Endothelial cell of umbilical vein (primary cell): ENCODE measurements at regions not wholly inside any gene's neighbourhood (a gene's known extent, or its start where the extent isn't known, plus 50 kb on each side); places are given as distances from the start of the nearest gene placed in this dataset.

ENCODE experiments used
- GATA2 ChIP-seq: IDR thresholded peaks from 2 replicates; pipeline ENCODE4 v1.7.0; 2011; ENCODE audit warnings: low read depth, mild to moderate bottlenecking, moderate library complexity, mixed read lengths, low read length; ENCODE audit not compliant: insufficient read length, insufficient read depth
- POLR2A ChIP-seq: IDR thresholded peaks from 2 replicates; pipeline ENCODE4 v1.6.1; 2012; ENCODE audit warnings: low read depth, mild to moderate bottlenecking, control low read depth, low read length
- TF ChIP-seq, protein P1 (sequence below), 2 donors: IDR thresholded peaks; 1 replicate in 1 of 2; 2 replicates in 1 of 2; pipeline ENCODE4 v1.5.1; 2011; ENCODE audit warnings: low read length in 2 of 2, mild to moderate bottlenecking in 2 of 2, moderate library complexity in 2 of 2, control low read depth in 1 of 2, inconsistent platforms in 1 of 2, low read depth in 1 of 2; ENCODE audit not compliant: insufficient read depth in 1 of 2; ENCODE audit errors: extremely low read depth in 1 of 2

DNA sequence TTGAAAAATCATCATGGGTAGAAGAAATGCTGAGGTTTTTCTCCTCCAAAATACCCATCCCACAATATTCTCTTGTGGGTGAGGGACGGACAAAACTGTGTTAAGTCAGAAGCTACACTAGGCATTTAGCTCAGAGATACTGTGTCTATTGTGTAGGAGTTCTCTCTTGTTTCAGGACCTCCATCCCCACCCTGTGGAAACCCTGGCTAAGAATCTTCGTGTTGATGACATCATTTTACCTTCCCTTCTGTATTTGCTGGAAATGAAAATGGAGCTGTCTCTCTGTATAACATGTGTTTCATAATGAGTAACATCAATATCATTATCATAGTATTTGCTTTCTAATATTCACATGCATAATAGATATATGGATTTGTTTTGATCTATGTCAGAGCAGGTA is 1193.0 kb upstream of the CITED2 start:
- no peak for TF ChIP-seq POLR2A
- TF ChIP-seq, protein P1, sequence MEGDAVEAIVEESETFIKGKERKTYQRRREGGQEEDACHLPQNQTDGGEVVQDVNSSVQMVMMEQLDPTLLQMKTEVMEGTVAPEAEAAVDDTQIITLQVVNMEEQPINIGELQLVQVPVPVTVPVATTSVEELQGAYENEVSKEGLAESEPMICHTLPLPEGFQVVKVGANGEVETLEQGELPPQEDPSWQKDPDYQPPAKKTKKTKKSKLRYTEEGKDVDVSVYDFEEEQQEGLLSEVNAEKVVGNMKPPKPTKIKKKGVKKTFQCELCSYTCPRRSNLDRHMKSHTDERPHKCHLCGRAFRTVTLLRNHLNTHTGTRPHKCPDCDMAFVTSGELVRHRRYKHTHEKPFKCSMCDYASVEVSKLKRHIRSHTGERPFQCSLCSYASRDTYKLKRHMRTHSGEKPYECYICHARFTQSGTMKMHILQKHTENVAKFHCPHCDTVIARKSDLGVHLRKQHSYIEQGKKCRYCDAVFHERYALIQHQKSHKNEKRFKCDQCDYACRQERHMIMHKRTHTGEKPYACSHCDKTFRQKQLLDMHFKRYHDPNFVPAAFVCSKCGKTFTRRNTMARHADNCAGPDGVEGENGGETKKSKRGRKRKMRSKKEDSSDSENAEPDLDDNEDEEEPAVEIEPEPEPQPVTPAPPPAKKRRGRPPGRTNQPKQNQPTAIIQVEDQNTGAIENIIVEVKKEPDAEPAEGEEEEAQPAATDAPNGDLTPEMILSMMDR (IDR thresholded peaks at IDR 0.05; ENCODE audit: extremely low read depth in 1 of 2, insufficient read depth in 1 of 2, low read depth in 1 of 2, low read length in 2 of 2): no peak
- TF ChIP-seq GATA2: no peak
